K562 (cell line): ENCODE measurements at regions not wholly inside any gene's neighbourhood (a gene's known extent, or its start where the extent isn't known, plus 50 kb on each side); places are given as distances from the start of the nearest gene placed in this dataset.

Experiments used
- BCL6 ChIP-seq: fragments of 250-450 bp; sonication (Bioruptor Pico); IDR thresholded peaks from 2 replicates; pipeline ENCODE4 v1.4.0; 2020
- BCOR ChIP-seq: fragments of 450-650 bp; IDR thresholded peaks from 2 replicates; pipeline ENCODE4 v1.6.1; 2016
- CBFB ChIP-seq: sonication (generic); formaldehyde crosslinking; IDR thresholded peaks from 2 replicates; pipeline ENCODE4 v1.4.0; 2020; ENCODE audit warnings: mild to moderate bottlenecking, missing genetic modification reagents
- DPF2 ChIP-seq: fragments of 450-650 bp; IDR thresholded peaks from 2 replicates; pipeline ENCODE4 v1.6.1; 2016
- NBN ChIP-seq: fragments of 450-650 bp; IDR thresholded peaks from 2 replicates; pipeline ENCODE4 v1.6.1; 2016; ENCODE audit warnings: low read depth, mild to moderate bottlenecking
- POLR2A ChIP-seq: fragments of 450-650 bp; conservative IDR thresholded peaks from 2 replicates; pipeline ENCODE4 v1.6.1; 2016
- TF ChIP-seq, protein P1 (sequence below): sonication (generic); formaldehyde crosslinking; IDR thresholded peaks from 2 replicates; pipeline ENCODE4 v1.9.0; 2022; ENCODE audit warnings: mild to moderate bottlenecking, missing genetic modification reagents
- TF ChIP-seq, protein P2 (sequence below), 2 experiments: fragments of 450-650 bp in 1 of 2; sonication (generic) in 1 of 2; formaldehyde crosslinking in 1 of 2; IDR thresholded peaks; 2 replicates each; pipeline versions ENCODE4 v1.7.1 to v1.9.0; 2016 to 2022; ENCODE audit warnings: inconsistent platforms in 1 of 2, mild to moderate bottlenecking in 1 of 2, missing genetic modification reagents in 1 of 2
- TF ChIP-seq, protein P3 (sequence below), 3 experiments: IDR thresholded peaks in 2 of 3; conservative IDR thresholded peaks in 1 of 3; 2 replicates each; pipeline ENCODE4 v1.5.1; 2011 to 2012; ENCODE audit warnings: low read length in 3 of 3, mild to moderate bottlenecking in 3 of 3, control low read depth in 2 of 3, improper control_type of control experiment in 1 of 3, inconsistent platforms in 1 of 3, low read depth in 1 of 3, mixed read lengths in 1 of 3, moderate library complexity in 1 of 3; ENCODE audit not compliant: insufficient read depth in 2 of 3

DNA sequence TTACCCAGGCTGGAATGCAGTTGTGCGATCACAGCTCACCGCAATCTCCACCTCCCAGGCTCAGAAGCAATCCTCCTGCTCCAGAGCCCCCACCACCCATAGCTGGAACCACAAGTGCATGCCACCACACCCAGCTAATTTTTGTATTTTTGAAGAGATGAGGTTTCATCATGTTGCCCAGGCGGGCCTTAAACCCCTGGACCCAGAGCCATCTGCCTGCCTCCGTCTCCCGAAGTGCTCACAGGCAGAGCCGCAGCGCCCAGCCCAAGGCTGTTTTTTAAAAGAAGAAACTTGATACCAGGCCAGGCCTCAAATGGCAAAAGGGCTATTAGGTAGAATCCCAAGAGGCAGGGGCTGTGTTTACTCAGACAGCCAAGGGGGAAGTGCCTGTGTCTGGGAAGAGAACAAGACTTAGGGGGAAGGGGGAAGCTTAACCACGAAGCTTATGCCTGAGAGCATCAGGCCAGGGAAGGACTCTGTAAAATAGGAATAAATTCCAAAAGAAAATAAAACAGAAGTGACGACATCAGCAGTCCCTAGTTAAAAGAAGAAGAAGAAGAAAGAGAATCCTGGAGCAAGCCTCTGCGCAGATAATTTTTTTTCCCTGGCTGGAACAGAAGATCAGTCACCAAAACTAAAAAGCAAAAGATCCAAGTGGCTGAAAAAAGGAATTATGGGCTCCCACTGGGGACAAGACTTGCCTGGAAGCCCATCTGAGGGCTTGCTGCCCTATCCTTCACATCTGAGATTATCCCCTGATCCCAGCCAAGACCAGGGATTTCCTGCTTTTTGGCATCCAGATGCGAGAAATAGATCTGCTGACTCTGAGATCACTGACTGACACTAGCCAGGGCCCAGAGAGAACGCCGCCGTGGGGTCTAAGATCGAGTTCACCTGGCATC, 170.5 kb downstream of the NDUFA12 start:
- TF ChIP-seq BCL6 (CRISPR knock-in tag) (no peak), CBFB (CRISPR knock-in tag) (no peak), DPF2 (no peak), POLR2A (no peak), BCOR (no peak), NBN (no peak)
- TF ChIP-seq, protein P1, sequence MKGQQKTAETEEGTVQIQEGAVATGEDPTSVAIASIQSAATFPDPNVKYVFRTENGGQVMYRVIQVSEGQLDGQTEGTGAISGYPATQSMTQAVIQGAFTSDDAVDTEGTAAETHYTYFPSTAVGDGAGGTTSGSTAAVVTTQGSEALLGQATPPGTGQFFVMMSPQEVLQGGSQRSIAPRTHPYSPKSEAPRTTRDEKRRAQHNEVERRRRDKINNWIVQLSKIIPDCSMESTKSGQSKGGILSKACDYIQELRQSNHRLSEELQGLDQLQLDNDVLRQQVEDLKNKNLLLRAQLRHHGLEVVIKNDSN (CRISPR knock-in tag), result no peak
- TF ChIP-seq, protein P2, sequence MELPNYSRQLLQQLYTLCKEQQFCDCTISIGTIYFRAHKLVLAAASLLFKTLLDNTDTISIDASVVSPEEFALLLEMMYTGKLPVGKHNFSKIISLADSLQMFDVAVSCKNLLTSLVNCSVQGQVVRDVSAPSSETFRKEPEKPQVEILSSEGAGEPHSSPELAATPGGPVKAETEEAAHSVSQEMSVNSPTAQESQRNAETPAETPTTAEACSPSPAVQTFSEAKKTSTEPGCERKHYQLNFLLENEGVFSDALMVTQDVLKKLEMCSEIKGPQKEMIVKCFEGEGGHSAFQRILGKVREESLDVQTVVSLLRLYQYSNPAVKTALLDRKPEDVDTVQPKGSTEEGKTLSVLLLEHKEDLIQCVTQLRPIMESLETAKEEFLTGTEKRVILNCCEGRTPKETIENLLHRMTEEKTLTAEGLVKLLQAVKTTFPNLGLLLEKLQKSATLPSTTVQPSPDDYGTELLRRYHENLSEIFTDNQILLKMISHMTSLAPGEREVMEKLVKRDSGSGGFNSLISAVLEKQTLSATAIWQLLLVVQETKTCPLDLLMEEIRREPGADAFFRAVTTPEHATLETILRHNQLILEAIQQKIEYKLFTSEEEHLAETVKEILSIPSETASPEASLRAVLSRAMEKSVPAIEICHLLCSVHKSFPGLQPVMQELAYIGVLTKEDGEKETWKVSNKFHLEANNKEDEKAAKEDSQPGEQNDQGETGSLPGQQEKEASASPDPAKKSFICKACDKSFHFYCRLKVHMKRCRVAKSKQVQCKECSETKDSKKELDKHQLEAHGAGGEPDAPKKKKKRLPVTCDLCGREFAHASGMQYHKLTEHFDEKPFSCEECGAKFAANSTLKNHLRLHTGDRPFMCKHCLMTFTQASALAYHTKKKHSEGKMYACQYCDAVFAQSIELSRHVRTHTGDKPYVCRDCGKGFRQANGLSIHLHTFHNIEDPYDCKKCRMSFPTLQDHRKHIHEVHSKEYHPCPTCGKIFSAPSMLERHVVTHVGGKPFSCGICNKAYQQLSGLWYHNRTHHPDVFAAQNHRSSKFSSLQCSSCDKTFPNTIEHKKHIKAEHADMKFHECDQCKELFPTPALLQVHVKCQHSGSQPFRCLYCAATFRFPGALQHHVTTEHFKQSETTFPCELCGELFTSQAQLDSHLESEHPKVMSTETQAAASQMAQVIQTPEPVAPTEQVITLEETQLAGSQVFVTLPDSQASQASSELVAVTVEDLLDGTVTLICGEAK (IDR thresholded peaks at IDR 0.05), result no peak
- TF ChIP-seq, protein P2 (CRISPR knock-in tag; IDR thresholded peaks at IDR 0.05), result no peak
- TF ChIP-seq, protein P3, sequence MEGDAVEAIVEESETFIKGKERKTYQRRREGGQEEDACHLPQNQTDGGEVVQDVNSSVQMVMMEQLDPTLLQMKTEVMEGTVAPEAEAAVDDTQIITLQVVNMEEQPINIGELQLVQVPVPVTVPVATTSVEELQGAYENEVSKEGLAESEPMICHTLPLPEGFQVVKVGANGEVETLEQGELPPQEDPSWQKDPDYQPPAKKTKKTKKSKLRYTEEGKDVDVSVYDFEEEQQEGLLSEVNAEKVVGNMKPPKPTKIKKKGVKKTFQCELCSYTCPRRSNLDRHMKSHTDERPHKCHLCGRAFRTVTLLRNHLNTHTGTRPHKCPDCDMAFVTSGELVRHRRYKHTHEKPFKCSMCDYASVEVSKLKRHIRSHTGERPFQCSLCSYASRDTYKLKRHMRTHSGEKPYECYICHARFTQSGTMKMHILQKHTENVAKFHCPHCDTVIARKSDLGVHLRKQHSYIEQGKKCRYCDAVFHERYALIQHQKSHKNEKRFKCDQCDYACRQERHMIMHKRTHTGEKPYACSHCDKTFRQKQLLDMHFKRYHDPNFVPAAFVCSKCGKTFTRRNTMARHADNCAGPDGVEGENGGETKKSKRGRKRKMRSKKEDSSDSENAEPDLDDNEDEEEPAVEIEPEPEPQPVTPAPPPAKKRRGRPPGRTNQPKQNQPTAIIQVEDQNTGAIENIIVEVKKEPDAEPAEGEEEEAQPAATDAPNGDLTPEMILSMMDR (IDR thresholded peaks at IDR 0.05 in 2 of 3, conservative IDR thresholded peaks at IDR 0.05 in 1 of 3; ENCODE audit: insufficient read depth in 2 of 3, low read depth in 1 of 3, low read length in 3 of 3), result no peak
